Neural progenitor cell (in vitro differentiated cells): ENCODE measurements at regions not wholly inside any gene's neighbourhood (a gene's known extent, or its start where the extent isn't known, plus 50 kb on each side); places are given as distances from the start of the nearest gene placed in this dataset.

ENCODE experiments used
- CTCF ChIP-seq: fragments of 200-600 bp; sonication (generic); IDR thresholded peaks from 2 replicates; pipeline ENCODE4 v1.5.1; 2017; ENCODE audit warnings: antibody characterized with exemption, mild to moderate bottlenecking
- EZH2phosphoT487 ChIP-seq: fragments of 200-600 bp; sonication (generic); IDR thresholded peaks from 2 replicates; pipeline ENCODE4 v1.6.1; 2017; ENCODE audit warnings: antibody characterized with exemption

GRCh38 chr18:24735624-24736231 lies 275.3 kb downstream of the HRH4 start:
- TF ChIP-seq CTCF (no peak), EZH2phosphoT487 (no peak)
